IPS-18a (cell line): ENCODE measurements at regions not wholly inside any gene's neighbourhood (a gene's known extent, or its start where the extent isn't known, plus 50 kb on each side); places are given as distances from the start of the nearest gene placed in this dataset.

Experiments used
- H3K27ac ChIP-seq: one replicate; pipeline ENCODE4 v1.5.1; 2013; ENCODE audit warnings: low read length
- H3K27me3 ChIP-seq: one replicate; pipeline ENCODE4 v1.6.1; 2013; ENCODE audit warnings: mild to moderate bottlenecking, low read length; ENCODE audit not compliant: control insufficient read depth, insufficient read depth
- H3K36me3 ChIP-seq: one replicate; pipeline ENCODE4 v1.6.1; 2013; ENCODE audit warnings: low read depth, low read length; ENCODE audit not compliant: control insufficient read depth
- H3K4me1 ChIP-seq: one replicate; pipeline ENCODE4 v1.6.1; 2013; ENCODE audit warnings: low read depth, low read length; ENCODE audit not compliant: control insufficient read depth
- H3K4me3 ChIP-seq: one replicate; pipeline ENCODE4 v1.5.1; 2013; ENCODE audit warnings: low read length
- H3K9ac ChIP-seq: one replicate; pipeline ENCODE4 v1.6.1; 2013; ENCODE audit warnings: mild to moderate bottlenecking, low read length, moderate library complexity
- H3K9me3 ChIP-seq: one replicate; pipeline ENCODE4 v1.6.1; 2013; ENCODE audit warnings: low read depth, low read length; ENCODE audit not compliant: control insufficient read depth

GRCh38 chr5:141743866-141744272 lies 61.8 kb upstream of the ARAP3 start:
- Histone ChIP-seq H3K4me1 (peaks cover 15% of the 10 kb centered on the region), H3K36me3 (no peaks in the 10 kb centered on the region), H3K27me3 (no peaks in the 10 kb centered on the region), H3K9ac (no peak overlapping the region), H3K27ac (no peak overlapping the region), H3K9me3 (no peaks in the 10 kb centered on the region), H3K4me3 (no peak overlapping the region)

- Histone ChIP-seq H3K27me3 (no peaks in the 10 kb centered on the region), H3K4me1 (peaks cover 15% of the 10 kb centered on the region), H3K9me3 (no peaks in the 10 kb centered on the region), H3K9ac (no peak overlapping the region), H3K36me3 (no peaks in the 10 kb centered on the region), H3K27ac (no peak overlapping the region), H3K4me3 (no peak overlapping the region)
Measured at GRCh38 chr5:141742866-141743851, 61.1 kb upstream of the ARAP3 start.

GRCh38 chr5:141742144-141742543 lies 60.1 kb upstream of the ARAP3 start:
- no peak overlapping the region for H3K27ac ChIP-seq
- H3K9me3 ChIP-seq = no peaks in the 10 kb centered on the region
- H3K36me3 ChIP-seq = no peaks in the 10 kb centered on the region
- H3K9ac ChIP-seq = no peak overlapping the region
- peaks cover 19% of the 10 kb centered on the region for H3K4me1 ChIP-seq
- H3K27me3 ChIP-seq = no peaks in the 10 kb centered on the region
- no peak overlapping the region for H3K4me3 ChIP-seq

GRCh38 chr5:141740885-141741284 lies 58.9 kb upstream of the ARAP3 start:
- H3K9ac ChIP-seq = no peak overlapping the region
- no peaks in the 10 kb centered on the region for H3K27me3 ChIP-seq
- peaks cover 23% of the 10 kb centered on the region for H3K4me1 ChIP-seq
- H3K9me3 ChIP-seq = no peaks in the 10 kb centered on the region
- no peaks in the 10 kb centered on the region for H3K36me3 ChIP-seq
- H3K27ac ChIP-seq = no peak overlapping the region
- H3K4me3 ChIP-seq = no peak overlapping the region

- Histone ChIP-seq H3K9me3 (no peaks in the 10 kb centered on the region), H3K27me3 (no peaks in the 10 kb centered on the region), H3K36me3 (no peaks in the 10 kb centered on the region), H3K9ac (no peak overlapping the region), H3K4me1 (peaks cover 13% of the 10 kb centered on the region), H3K27ac (no peak overlapping the region), H3K4me3 (no peak overlapping the region)
Measured at GRCh38 chr5:141737535-141737934, 55.5 kb upstream of the ARAP3 start.

GRCh38 chr5:141735823-141736222 lies 53.8 kb upstream of the ARAP3 start:
- no peak overlapping the region for H3K4me3 ChIP-seq
- no peaks in the 10 kb centered on the region for H3K36me3 ChIP-seq
- H3K9me3 ChIP-seq = no peaks in the 10 kb centered on the region
- no peaks in the 10 kb centered on the region for H3K27me3 ChIP-seq
- peaks cover 13% of the 10 kb centered on the region for H3K4me1 ChIP-seq
- H3K27ac ChIP-seq = no peak overlapping the region
- H3K9ac ChIP-seq = no peak overlapping the region

- Histone ChIP-seq H3K27ac (no peak overlapping the region), H3K4me3 (no peak overlapping the region), H3K36me3 (no peaks in the 10 kb centered on the region), H3K9me3 (no peaks in the 10 kb centered on the region), H3K9ac (no peak overlapping the region), H3K27me3 (no peaks in the 10 kb centered on the region), H3K4me1 (peaks cover 19% of the 10 kb centered on the region)
Measured at GRCh38 chr5:141734501-141735229, 52.6 kb upstream of the ARAP3 start.

- Histone ChIP-seq H3K4me1 (peaks cover 28% of the 10 kb centered on the region), H3K9ac (no peak overlapping the region)
Measured at GRCh38 chr5:141733198-141733597, 51.2 kb upstream of the ARAP3 start.

GRCh38 chr5:141732417-141732816 lies 50.4 kb upstream of the ARAP3 start:
- H3K9me3 ChIP-seq = no peaks in the 10 kb centered on the region
- no peak overlapping the region for H3K9ac ChIP-seq
- no peak overlapping the region for H3K4me3 ChIP-seq
- no peak overlapping the region for H3K27ac ChIP-seq
- no peaks in the 10 kb centered on the region for H3K27me3 ChIP-seq
- H3K4me1 ChIP-seq = peaks cover 21% of the 10 kb centered on the region
- no peaks in the 10 kb centered on the region for H3K36me3 ChIP-seq

More at GRCh38 chr5:141733198-141733597, 51.2 kb upstream of the ARAP3 start:
- Histone ChIP-seq H3K36me3 (no peaks in the 10 kb centered on the region), H3K27me3 (no peaks in the 10 kb centered on the region), H3K27ac (no peak overlapping the region), H3K9me3 (no peaks in the 10 kb centered on the region), H3K4me3 (no peak overlapping the region)
